ENCODE measurements at regions not wholly inside any gene's neighbourhood (a gene's known extent, or its start where the extent isn't known, plus 50 kb on each side); places are given as distances from the start of the nearest gene placed in this dataset.

GRCh38 chr3:29099775-29100174 is 181.1 kb upstream of the RBMS3 start:
- TF ChIP-seq CTCF (IDR thresholded peaks at IDR 0.05; ENCODE audit: low read length) = no peak
- no peak for TF ChIP-seq EZH2 (optimal IDR thresholded peaks at IDR 0.05; ENCODE audit: low read depth, low read length)

Measured in MM.1S (cell line).